ENCODE measurements at regions not wholly inside any gene's neighbourhood (a gene's known extent, or its start where the extent isn't known, plus 50 kb on each side); places are given as distances from the start of the nearest gene placed in this dataset.

DNA sequence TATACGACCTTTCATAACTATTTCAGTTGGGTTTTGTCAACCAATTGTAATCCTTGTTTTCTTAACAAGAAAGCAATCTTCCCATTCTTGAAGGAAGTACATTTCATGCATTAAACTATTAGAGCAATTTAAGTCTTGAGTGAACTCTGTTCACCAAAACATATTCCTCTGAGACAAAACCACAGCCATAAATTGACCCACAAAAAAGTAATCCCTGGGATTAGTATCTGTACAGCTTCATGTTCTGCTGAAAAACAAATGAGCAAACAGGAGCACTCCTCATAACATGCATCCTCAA lies 207.0 kb upstream of the PDE5A start:
- TF ChIP-seq, protein P1, sequence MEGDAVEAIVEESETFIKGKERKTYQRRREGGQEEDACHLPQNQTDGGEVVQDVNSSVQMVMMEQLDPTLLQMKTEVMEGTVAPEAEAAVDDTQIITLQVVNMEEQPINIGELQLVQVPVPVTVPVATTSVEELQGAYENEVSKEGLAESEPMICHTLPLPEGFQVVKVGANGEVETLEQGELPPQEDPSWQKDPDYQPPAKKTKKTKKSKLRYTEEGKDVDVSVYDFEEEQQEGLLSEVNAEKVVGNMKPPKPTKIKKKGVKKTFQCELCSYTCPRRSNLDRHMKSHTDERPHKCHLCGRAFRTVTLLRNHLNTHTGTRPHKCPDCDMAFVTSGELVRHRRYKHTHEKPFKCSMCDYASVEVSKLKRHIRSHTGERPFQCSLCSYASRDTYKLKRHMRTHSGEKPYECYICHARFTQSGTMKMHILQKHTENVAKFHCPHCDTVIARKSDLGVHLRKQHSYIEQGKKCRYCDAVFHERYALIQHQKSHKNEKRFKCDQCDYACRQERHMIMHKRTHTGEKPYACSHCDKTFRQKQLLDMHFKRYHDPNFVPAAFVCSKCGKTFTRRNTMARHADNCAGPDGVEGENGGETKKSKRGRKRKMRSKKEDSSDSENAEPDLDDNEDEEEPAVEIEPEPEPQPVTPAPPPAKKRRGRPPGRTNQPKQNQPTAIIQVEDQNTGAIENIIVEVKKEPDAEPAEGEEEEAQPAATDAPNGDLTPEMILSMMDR (IDR thresholded peaks at IDR 0.05) = no peak
- TF ChIP-seq POLR2A (IDR thresholded peaks at IDR 0.05) = no peak
